ENCODE measurements at regions not wholly inside any gene's neighbourhood (a gene's known extent, or its start where the extent isn't known, plus 50 kb on each side); places are given as distances from the start of the nearest gene placed in this dataset.

GRCh38 chr22:46074771-46075551 is 75.4 kb upstream of the PPARA start:
- peak in 1 of 3 donors; percentile 36 for TF ChIP-seq POLR2A (IDR thresholded peaks at IDR 0.05)
- TF ChIP-seq CTCF (IDR thresholded peaks at IDR 0.05), result no peak
